NCI-H510A (cell line): ENCODE measurements at regions not wholly inside any gene's neighbourhood (a gene's known extent, or its start where the extent isn't known, plus 50 kb on each side); places are given as distances from the start of the nearest gene placed in this dataset.

Experiments
- DNase-seq: peaks from one replicate; lab custom pipeline; 2025; lab: John Stamatoyannopoulos, UW

DNA sequence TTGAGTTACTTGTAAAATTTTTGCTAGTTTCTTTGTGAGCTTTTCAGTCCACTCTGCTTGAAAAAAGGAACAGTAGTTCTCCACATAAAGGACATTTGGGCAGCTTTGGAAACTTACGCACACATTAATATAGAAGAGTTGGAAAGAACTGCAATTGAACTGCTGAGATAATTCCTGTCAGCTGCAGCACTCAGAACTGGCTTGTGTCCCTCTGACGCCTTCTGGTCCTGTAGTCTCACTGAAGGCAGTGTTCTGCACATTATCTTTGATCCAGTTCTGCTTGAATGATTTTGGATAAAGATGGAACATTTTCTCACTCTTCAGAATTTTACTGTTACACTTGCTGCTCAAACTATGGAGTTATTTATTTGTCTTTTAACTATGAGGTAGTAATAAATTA is 901.9 kb downstream of the OTOL1 start:
- DNase-seq, result no peak

DNA sequence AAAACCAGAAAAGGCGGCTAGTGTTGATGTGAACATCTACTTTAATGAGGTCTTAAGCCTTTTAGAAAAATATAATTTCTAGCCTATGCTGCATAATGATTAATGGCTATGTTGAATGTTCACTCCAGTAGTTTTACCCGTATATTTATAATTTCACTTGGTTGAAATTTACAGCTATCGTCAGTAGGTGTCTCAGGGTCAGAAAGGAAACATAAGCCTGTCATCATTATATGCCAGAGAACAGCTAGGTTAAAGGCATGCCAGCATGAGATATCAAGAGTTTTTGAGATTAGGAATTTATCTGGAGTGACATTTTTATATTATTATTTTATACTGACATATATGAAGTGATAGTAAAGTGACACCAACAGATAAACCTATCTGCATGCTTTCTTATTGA is 904.1 kb downstream of the OTOL1 start:
- DNase-seq, result no peak

DNA sequence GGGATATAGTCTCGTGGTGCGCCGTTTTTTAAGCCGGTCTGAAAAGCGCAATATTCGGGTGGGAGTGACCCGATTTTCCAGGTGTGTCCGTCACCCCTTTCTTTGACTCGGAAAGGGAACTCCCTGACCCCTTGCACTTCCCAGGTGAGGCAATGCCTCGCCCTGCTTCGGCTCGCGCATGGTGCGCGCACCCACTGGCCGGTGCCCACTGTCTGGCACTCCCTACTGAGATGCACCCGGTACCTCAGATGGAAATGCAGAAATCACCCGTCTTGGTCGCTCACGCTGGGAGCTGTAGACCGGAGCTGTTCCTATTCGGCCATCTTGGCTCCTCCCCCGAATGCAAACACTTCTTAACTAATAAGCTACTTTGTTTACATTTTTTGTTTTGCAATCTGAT is 914.9 kb downstream of the OTOL1 start:
- DNase-seq, result peak; percentile 16

DNA sequence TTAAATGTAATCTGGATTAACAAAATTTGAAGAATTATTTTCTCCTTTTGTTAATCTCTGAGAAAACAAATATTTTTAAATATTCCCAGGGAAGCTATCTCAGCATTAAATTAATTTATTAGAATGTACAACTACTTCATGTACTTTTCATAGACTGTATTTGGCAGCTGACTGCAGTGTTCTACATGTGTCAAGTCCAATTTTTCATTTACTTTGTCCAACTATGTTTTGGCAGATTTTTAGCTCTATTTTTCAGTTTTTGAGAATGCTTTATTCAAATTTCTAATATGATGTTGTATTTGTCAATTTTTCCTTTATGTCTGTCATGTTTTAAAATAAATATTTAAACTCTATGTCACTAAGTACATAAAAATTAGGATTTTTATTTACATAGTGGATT is 925.1 kb downstream of the OTOL1 start:
- no peak for DNase-seq

DNA sequence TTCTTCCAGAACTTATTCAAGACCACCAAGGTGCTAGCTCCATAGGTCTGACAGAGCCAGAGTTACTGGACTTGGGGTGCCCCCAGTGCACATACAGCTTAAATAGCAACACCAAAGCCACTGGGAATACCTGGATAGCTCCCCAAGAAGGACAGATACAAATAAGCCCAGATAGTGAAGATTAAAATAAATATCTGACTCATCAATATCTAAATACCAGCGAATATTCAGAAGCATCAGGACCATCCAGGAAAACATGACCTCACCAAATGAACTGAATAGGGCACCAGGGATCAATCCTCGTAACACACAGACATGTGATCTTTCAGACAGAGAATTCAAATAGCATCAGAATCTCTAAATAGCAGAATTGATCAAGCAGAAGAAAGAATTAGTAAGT is 931.6 kb downstream of the OTOL1 start:
- DNase-seq, result no peak

DNA sequence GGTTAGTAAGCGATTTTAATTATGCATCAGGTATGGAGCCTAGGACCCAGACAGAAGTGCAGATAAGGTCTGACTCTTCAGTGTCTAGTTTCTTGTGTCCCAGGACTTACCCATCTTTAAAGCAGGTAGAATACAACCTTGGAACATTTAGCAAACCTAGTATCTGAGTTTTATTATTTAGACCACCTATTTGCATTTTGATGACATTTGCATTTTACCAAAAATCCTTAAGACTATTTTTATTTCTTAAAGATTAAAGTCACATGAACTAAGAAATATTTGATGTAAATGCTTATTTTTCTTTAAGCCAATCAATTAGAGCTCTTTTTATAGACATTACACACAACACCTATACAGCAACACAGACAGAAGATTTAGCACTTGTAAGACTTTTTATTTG is 939.1 kb downstream of the OTOL1 start:
- DNase-seq, result no peak

DNA sequence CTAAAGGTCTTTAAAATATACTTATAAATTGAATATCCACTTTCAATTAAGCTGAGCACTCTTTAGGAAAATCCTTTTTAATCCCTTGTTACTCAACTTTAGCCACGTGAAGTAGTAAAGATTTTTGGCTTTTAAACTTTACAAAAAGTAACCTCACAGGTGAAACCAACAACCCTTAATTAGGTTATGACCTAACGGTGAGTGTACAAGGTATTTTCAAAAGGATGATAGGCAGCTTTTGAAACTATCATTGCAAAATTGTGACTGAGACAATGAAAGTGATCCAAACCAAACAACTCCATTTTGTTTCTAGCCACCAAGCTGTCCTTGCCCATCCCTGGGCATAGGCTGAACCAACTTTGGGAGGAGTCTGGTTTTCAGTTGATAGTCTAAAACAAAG is 940.2 kb downstream of the OTOL1 start:
- no peak for DNase-seq

DNA sequence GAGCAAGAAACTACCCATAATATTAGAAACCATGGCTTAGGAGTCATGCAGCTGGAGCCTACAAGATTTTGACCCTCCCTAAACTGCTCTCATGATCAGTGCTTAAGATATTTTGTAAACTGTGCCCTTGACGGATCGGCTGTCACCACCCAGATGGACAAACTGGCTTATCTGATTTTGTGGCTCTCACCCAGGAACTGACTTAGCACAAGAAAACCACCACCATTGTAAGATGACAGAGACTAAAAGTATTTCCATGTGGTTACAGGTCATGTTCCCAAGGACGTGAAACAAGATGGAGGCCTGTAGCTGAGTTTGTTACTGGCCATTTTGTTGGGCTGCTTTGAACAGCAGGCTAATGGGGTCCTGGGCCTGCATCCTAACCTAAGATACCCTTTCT is 940.9 kb downstream of the OTOL1 start:
- no peak for DNase-seq

DNA sequence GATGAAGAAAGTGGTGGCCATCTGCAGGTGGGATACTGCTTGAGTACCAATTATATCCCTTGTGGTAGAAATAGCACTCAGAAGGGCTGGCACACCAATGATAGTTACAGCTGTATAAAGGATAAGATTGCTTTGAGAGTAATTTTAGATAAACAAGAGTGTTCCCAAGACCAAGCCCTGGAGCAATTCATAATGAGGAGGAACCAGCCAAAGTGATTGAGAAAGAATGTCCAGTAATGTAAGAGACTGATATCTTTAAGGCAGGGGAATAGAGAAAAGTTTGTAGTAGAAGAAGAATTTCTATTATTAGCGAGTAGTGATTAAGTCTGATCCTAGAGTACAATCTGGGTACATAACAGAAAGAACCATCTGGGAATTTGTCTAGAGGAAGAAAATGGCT is 945.1 kb downstream of the OTOL1 start:
- no peak for DNase-seq

DNA sequence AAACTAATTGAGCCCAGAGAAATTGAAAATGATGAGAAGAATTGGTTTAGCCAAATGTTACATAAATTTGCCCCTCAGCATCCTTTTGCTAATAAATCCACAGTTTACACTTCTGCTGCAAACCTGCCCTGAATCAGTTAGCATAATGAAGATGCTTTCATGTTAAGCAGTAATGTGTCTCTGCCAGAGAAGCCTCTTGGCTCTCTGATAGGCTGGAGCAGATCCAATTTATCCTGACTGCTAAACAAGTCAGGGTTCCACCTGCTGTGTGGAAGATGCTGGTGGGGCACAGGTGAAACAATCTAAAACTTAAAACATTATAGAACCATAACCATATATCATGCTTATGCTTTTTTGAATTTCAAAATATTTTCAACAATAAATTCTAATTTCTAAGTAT is 946.8 kb downstream of the OTOL1 start:
- DNase-seq, result no peak

DNA sequence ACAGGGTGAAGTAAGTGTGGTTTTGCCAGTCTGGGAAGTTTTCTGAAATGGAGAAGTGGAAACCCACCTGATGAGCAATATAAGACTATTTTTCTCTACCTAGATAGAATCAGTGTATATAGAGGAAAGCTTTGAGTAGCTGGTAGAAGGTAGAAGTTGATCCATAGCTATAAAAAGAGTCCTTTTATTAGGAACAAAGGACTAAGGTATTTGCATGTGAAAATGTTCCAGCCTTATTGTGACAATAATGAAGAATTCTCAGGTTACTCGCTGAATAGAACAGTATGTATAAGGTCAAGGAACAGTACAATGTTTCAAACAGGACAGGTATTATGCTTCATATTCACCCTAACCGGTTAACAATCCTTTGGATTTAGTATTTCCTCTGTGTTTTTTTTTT is 972.2 kb downstream of the OTOL1 start:
- no peak for DNase-seq

DNA sequence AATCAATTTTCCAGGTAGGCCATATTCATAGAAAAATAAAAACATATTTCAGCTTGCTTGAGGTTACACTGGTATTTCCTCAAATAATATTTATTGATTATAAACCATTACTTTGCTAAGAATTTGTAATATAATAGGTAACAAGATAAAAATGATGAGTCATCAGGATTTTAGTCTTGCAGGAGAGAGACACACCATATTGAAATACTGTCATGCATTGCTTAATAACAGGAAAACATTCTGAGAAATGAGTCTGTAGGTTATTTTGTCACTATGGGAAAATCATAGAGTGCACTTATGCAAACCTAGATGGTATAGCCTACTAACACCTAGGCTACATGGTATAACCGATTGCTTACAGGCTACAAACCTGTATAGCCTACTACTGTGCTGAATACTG is 990.5 kb downstream of the OTOL1 start:
- DNase-seq, result no peak

DNA sequence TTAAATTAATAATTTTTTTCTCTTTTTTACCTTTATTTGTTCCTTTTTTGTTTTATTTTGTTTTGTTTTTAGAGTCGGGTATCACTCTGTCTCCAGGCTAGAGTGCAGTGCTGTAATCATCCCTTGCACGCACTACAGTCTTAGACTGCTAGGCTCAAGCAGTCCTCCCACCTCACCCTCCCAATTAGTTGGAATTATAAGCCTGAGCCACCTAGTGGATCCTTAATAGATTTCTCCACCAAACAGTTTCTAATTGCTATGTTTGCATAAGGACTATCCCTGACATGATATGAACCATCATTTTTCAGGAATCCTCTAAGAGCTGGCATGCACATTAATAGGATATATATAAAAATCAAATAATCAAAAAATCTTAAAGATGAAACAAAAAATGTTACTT is 993.2 kb downstream of the OTOL1 start:
- no peak for DNase-seq

DNA sequence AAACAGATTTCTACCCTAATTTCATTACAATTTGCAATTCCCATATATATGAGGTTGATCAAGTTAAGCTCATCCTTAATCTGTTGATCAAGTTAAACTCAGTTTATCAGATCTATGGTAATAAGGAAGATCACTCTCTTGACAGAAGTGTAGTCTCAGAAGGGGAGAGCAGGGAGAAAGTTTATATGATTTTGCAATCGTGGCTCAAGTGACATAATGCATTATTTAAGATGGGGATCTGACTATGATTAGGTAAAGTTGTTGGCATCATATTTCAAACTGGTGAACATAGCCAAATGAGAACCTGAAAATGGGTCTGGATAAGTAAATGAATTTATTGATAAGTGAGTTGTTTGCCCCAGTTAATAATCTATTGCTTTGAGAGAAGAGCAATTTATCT is 995.3 kb downstream of the OTOL1 start:
- DNase-seq, result no peak

DNA sequence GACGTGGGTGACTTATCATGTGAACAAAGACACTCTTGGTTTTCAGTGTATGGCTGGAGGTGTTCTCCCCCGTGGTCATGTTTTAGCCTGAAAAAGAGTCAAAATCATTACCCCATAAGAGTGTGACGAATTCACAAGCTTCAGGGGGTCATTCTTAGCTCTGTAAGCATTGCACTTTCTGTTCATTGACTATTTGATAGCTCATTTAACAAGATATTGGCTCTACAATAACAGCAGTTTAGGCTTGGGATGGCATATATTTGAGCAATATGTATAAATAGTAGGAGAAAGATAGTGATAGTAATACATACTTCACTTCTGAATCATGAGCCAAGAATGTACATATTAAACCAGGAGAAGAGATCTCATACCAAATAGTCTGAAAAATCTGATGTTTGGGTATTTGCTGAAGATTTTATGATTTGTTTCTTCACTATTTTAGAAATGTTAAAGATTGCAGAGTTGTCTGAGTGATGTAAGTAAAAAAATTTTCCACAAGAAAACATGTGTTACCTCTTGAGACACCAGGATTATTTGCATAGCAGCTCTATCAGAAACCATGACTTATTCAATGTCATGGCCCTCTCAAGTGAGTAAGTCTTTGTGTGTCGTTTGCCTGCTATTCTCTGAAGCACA is 996.0 kb downstream of the OTOL1 start:
- DNase-seq, result no peak

DNA sequence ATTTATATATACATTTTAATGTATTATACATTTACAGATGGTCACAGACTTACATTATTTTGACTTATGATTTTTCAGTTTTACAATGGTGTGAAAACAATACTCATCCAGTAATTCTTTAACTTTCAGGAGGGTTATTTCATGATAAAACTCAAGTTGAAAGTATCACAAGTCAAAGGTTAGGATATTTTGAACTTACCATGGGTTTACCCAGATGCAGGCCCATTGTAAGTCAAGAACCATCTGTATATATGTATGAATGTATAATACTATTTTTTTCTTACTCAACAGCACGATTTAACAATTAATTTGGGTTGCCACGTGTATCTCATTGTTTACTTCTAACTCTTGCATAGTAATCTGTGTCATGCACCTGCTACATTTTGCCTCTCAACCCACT is 1002.0 kb downstream of the OTOL1 start:
- no peak for DNase-seq

DNA sequence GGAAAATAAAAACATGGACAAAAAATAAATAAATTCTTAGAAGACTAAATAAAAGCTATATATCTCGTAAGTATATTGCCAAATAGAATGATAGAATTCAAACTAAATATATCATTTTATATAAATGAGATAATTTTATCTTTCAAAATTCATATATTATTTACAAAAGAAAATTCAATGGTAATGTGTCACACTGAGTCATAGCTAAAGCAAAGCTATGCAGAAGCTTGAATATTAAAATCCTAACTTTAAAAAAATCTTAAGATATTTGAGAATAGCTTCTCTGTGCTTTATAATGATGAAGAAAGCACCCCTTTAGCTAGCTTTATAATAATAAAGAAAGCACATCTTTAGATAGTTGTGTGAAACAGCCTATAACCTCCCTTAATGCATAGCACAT is 1010.8 kb downstream of the OTOL1 start:
- no peak for DNase-seq

DNA sequence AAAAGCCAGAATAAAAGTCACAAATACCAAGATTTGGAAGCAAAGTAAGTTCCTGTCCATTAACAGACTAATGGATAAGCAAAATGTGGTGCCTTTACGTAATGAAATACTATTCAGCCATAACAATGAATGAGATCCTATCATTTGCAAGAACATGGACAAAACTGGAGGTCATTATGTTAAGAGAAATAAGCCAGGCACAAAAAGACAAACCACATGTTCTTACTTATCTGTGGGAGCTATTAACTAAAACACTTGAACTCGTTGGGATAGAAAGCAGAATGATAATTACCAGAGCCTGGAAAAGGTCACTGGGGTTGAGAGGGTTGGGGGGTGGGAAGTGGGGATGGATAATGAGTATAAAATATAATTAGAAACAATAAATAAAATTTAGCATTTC is 1015.9 kb downstream of the OTOL1 start:
- DNase-seq, result no peak

DNA sequence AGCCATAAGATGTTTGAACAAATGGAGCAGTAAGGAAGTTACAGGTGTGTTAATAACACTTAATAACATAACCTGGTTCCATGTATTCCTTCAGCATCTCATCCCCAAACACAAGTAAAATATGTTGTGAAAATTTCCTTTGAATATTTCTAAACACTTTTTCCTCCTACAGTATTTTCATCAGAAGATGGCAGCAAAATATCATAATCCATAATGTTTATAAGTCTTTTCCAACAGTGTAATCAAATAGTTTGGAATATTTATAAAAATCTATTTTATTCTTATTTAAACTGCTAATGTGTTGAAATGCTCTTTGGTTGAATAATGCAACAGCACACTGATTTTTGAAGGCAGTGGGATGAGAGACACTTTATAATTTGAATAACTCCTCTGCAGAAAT is 1020.5 kb downstream of the OTOL1 start:
- DNase-seq, result no peak

DNA sequence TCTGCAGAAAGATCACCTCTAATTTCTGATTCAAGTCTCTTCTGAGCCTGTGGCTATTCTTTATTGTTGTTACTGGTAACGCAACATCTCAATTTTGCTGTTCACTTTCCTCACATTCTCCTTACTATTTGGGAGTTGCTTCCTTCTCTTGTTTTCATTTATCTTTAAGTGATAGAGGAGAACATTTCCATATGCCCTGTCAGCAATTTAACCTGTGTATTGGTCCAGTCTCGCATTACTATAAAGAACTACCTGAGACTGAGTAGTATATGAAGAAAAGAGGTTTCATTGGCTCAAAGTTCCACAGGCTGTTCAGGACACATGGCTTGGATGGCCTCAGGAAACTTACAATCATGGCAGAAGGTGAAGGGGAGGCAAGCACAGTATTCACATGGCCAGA is 1025.1 kb downstream of the OTOL1 start:
- DNase-seq, result no peak

DNA sequence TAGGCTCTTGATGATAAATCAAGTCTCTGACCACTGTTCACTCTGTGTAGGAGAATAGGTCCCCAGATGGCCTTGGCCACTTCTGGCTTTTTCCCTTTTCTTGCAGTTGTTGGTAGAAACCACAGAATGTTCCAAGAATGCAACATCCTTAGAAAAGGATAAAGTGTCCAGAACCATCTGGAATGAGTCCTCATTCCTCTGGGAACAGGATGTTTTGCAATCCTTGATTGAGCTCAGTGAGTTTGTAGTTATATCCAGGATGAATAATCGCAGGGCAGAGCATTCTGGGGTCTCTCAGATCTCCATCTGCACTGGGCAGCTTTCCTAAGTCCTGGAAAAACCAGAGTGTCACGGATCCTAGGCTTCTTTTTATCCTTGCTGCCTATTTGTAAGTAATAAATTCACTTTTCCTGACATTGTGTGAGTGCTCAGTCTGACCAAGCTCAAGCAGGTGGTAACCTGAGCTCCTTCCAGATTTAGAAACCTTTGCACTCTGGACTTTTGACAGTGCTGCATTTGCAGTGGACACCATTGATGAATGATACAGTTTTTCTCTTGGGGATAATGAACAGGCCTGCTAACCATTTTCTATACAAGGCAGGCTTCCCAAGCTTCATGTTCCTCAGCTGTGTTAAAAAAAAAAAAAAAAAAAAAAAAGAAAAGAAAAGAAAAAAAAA is 1028.6 kb downstream of the OTOL1 start:
- DNase-seq, result no peak

DNA sequence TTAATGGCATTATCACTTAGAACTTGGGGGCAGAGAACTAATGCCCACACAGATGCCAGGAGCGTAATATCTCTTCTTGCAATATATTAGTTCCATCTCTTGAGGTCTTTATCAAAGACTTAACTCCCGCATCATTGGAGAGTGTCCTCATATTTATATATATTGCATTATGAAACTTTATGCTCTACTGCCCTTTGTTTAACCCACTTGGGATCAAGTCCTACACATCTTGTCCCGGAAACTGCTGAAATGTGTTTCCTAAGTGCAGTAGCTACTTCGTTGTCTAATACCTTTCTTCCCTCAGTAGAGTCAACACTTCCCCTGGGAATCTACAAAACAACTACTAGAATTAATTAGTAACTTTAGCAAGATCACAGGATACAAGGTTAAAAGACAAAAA is 1029.2 kb downstream of the OTOL1 start:
- no peak for DNase-seq

DNA sequence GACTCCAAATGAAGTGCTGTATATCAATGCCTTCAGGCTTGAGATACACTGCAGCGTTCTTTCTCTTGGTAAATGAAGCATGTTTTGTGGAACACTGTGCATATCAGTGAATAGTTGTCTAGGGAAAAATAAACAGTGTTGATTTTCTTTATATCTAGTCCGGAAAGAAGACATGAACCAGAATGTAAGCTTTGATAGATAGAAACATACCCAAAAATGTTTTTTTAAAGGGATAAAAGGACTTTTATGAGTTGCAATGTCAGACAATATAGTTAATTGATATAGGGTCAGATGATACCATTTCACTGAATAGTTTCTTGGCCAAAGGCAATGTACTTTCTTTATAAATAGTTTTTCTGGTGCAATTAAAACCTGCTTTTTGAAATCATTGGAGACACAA is 1037.8 kb downstream of the OTOL1 start:
- no peak for DNase-seq

DNA sequence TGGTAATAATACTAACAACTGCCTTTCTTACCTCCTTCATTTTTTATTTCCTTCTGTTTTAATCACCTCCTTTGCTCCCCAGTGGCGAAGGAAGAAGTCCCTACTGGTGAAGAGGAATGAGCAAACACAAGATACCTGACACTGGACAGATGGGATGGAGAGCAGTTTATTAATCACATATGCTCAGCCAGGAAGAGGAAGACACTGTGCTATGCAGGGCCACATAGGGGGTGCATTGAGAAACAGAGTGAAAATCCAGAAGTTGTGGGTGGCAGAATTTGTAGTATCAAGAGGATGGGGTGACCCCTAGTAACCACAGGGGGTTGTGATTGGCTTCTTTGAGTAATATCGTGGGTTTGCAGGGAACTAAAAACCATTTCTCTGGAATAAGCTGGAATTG is 1041.9 kb downstream of the OTOL1 start:
- DNase-seq, result no peak
